ENCODE measurements at regions not wholly inside any gene's neighbourhood (a gene's known extent, or its start where the extent isn't known, plus 50 kb on each side); places are given as distances from the start of the nearest gene placed in this dataset.

DNA sequence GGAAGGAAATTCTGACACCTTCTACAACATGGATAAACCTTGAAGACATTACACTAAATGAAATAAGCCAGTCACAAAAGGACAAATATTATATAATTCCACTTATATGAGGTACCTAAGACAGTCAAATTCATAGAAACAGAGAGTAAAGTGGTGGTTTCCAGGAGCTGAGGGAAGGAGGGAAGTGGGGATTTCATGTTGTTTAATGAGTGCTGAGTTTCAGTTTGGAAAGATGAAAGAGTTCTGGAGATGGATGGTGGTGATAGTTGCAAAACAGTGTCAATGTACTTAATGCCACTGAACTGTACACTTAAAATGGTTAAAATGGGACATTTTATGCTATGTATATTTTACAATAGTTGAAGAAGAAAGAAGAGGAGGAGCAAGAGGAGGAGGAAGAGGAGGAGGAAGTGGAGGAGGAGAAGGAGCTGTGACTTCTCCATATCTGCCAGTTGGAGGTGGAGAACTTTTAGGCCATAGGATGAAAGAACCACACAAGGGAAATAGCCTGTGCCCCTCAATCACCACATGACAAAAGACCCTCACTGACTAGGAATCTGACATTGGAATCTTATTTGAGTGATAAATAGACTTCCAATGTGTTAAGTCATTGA lies 55.3 kb upstream of the LGALSL start:
- TF ChIP-seq, protein P1, sequence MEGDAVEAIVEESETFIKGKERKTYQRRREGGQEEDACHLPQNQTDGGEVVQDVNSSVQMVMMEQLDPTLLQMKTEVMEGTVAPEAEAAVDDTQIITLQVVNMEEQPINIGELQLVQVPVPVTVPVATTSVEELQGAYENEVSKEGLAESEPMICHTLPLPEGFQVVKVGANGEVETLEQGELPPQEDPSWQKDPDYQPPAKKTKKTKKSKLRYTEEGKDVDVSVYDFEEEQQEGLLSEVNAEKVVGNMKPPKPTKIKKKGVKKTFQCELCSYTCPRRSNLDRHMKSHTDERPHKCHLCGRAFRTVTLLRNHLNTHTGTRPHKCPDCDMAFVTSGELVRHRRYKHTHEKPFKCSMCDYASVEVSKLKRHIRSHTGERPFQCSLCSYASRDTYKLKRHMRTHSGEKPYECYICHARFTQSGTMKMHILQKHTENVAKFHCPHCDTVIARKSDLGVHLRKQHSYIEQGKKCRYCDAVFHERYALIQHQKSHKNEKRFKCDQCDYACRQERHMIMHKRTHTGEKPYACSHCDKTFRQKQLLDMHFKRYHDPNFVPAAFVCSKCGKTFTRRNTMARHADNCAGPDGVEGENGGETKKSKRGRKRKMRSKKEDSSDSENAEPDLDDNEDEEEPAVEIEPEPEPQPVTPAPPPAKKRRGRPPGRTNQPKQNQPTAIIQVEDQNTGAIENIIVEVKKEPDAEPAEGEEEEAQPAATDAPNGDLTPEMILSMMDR (IDR thresholded peaks at IDR 0.05), result no peak
- TF ChIP-seq POLR2A (IDR thresholded peaks at IDR 0.05), result no peak

Measured in Peyer's patch (tissue), 4 donors.